Putamen (tissue), 1 donor: ENCODE measurements at regions not wholly inside any gene's neighbourhood (a gene's known extent, or its start where the extent isn't known, plus 50 kb on each side); places are given as distances from the start of the nearest gene placed in this dataset.
A peak's percentile ranks its signal among the peaks of the same experiment; 100 is the strongest.
"Not testable (repeated sequence)": the region's sequence is repeated elsewhere in the genome, so short reads cannot be mapped to it uniquely, and the experiment has no call there.

Source experiments
- DNase-seq: peaks from one replicate; pipeline ENCODE4 v3.0.0-alpha.2; 2016; ENCODE audit warnings: low spot score

GRCh38 chr18:77329651-77330050 lies 80.0 kb downstream of the GALR1 start:
- no peak for DNase-seq

- DNase-seq: no peak
Observed at GRCh38 chr18:77334876-77335275, 85.2 kb downstream of the GALR1 start.

- no peak for DNase-seq
Observed at GRCh38 chr18:77337604-77338003, 88.0 kb downstream of the GALR1 start.

- no peak for DNase-seq
Observed at GRCh38 chr18:77339093-77339492, 89.4 kb downstream of the GALR1 start.

- no peak for DNase-seq
Observed at GRCh38 chr18:77339623-77340022, 90.0 kb downstream of the GALR1 start.

GRCh38 chr18:77340815-77341214 lies 91.2 kb downstream of the GALR1 start:
- DNase-seq: no peak

- DNase-seq: no peak
Observed at GRCh38 chr18:77341527-77342325, 92.1 kb downstream of the GALR1 start.

- no peak for DNase-seq
Observed at GRCh38 chr18:77342736-77343135, 93.1 kb downstream of the GALR1 start.

GRCh38 chr18:77343846-77344510 lies 94.3 kb downstream of the GALR1 start:
- no peak for DNase-seq

- DNase-seq: no peak
Observed at GRCh38 chr18:77344786-77345500, 95.3 kb downstream of the GALR1 start.

- DNase-seq: no peak
Observed at GRCh38 chr18:77346208-77346810, 96.7 kb downstream of the GALR1 start.

GRCh38 chr18:77353349-77353748 lies 103.7 kb downstream of the GALR1 start:
- not testable (repeated sequence) for DNase-seq

- no peak for DNase-seq
Observed at GRCh38 chr18:77359561-77360314, 110.1 kb downstream of the GALR1 start.

- no peak for DNase-seq
Observed at GRCh38 chr18:77360315-77361190, 110.9 kb downstream of the GALR1 start.

GRCh38 chr18:77361382-77361781 lies 111.7 kb downstream of the GALR1 start:
- DNase-seq: no peak

- no peak for DNase-seq
Observed at GRCh38 chr18:77365667-77366066, 116.0 kb downstream of the GALR1 start.

- no peak for DNase-seq
Observed at GRCh38 chr18:77366067-77366719, 116.5 kb downstream of the GALR1 start.

GRCh38 chr18:77366720-77367641 lies 117.3 kb downstream of the GALR1 start:
- DNase-seq: peak; percentile 63

GRCh38 chr18:77369644-77370043 lies 120.0 kb downstream of the GALR1 start:
- DNase-seq: no peak
